ENCODE measurements at regions not wholly inside any gene's neighbourhood (a gene's known extent, or its start where the extent isn't known, plus 50 kb on each side); places are given as distances from the start of the nearest gene placed in this dataset.

DNA sequence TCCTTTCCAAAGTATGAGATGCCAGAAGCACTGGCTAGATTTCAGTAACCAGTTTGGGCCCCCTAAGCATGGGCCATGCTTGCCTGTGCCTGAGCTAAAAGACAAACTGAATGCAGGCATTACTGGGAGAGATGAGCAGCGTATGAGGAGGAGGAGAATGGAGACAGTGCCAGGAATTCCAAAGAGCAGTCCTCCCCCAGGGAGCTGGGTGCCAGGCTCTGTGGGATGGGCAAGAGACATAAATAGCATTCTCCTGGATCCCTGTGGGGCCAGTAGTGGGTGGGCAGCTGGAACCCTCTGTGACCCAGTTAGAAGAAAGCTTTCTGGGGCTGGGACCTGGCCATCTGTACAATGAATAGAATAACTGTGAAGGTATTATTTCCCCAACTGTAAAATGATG, 235.6 kb downstream of the KCNA4 start:
- DNase-seq (ENCODE audit: low spot score) = no peak

GRCh38 chr11:29780756-29781155, 236.1 kb downstream of the KCNA4 start:
- DNase-seq (ENCODE audit: low spot score) = no peak

GRCh38 chr11:29773656-29774264, 243.1 kb downstream of the KCNA4 start:
- no peak for DNase-seq (ENCODE audit: low spot score)

GRCh38 chr11:29756871-29757270, 260.0 kb downstream of the KCNA4 start:
- no peak for DNase-seq (ENCODE audit: low spot score)

DNA sequence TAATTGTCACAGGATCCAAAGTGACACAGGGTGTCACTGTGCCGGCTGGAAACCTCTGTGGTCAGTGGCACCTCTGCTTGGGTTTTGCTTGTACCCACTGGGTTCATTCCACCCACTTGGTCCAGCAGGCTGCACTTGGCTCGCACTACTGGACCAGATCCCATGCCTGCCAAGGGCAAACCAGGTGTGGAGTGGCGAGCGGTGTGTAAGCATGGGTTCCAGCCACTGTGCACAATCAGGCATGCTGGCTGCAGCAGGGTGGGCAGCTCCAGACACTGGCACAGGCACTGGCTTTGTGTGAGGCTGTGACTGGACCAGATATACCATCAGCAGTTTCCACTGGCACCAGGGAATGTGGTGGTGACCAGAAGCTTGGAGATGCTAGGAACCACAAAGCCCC, 261.4 kb downstream of the KCNA4 start:
- no peak for DNase-seq (ENCODE audit: low spot score)

GRCh38 chr11:29751618-29752017, 265.2 kb downstream of the KCNA4 start:
- no peak for DNase-seq (ENCODE audit: low spot score)

DNA sequence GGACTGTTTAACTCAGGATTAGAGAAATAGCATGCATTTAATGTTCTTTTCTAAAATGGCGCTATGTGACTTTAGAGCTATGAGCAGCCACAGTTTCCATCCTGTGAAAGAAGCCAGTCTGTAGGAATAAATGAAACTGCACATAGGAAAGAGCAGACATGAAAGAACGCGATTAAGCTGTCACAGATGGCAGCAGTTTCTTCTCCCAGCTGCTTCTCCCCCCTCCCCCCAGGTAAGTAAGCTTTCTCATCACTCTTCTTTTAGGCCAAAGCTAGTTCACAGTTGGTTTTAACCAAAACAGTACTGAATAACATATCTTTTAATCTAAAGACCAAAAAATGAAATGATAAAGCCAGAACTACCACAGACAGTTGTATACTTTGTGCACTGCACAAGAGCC, 266.4 kb downstream of the KCNA4 start:
- no peak for DNase-seq (ENCODE audit: low spot score)

DNA sequence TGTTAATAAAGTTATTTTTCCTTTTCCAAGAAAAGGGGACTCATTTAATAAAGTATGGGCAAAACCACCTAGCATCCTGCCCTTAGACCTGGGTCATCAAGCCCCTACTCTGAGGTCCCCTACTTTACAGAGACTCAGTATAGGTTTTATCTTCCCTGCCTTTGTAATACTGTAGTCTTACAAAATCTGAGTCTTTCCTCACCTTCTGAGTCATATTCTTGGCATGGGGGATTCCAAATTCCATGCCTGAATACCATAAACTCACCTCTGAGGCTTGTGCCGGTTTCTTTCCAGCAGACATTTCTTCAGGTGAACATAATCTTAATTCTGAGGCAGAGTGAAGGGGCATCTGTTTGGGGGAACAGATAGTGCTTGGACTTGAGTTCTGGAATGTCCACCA, 282.5 kb downstream of the KCNA4 start:
- no peak for DNase-seq (ENCODE audit: low spot score)

DNA sequence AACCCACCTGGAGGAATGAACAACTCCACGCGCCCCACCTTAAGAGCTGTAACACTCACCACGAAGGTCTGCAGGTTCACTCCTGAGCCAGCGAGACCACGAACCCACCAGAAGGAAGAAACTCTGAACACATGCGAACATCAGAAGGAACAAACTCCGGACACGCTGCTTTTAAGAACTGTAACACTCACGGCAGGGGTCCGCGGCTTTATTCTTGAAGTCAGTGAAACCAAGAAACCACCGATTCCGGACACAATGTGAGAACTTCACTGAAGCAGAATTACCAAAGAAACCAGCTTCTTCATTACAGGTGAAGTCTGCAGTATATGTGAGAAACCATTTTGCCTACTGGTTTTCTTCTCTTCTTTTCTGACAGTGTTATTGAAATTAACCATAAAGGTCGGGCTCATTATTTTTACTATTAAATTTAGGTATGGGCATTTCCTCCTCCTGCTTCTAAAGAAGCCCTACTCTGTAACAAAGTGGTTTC, 303.0 kb downstream of the KCNA4 start:
- no peak for DNase-seq (ENCODE audit: low spot score)

DNA sequence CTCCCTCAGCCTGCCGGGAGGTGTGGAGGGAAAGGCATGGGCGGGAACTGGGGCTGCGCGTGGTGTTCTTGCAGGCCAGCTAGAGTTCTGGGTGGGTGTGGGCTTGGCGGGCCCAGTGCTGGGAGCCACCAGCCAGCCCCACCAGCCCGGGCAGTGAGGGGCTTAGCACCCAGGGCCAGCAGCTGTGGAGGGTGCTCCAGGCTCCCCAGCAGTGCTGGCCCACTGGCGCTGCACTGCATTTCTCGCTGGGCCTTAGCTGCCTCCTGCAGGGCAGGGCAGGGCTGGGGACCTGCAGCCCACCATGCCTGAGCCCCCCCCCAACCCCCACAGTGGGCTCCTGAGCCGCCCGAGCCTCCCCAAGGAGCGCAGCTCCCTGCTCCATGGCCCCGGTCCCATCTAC, 304.2 kb downstream of the KCNA4 start:
- no peak for DNase-seq (ENCODE audit: low spot score)

DNA sequence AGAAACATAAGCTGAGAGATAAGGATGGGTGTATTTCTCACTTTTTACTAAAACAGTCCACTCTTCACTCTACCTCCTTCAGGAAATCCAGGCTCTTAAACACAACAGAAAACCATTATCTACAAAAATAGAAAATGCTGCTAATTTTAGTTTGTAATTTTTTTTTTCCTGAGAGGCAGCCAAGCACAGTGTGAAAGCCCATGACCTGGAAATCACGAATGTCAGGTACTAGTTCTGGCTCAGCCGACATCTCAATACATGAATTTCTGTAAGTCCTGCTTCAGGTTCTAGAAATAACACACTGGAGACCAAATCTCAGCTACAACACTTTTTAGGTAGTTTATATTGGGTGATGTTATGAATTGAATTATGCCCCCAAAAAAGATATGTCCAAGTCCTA, 308.9 kb downstream of the KCNA4 start:
- DNase-seq (ENCODE audit: low spot score) = no peak

DNA sequence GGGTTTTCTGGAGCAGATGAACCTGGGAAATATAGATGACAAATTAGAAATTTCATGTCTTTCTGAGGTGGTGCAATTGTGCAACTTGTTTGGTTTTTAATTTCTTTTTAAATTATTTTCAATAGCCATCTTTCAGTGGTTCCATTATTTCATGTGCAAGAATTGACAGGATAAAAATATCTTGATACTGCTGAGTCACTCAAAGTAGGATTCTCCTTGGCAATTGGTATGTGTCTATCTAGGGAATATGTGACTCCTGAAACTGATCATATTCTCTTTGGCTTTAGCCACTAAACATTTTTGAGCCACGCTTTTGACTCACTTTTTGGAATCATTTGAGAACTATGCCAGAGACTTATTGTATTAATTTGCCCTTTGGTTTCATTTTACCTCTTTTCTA, 331.5 kb downstream of the KCNA4 start:
- DNase-seq (ENCODE audit: low spot score) = no peak

DNA sequence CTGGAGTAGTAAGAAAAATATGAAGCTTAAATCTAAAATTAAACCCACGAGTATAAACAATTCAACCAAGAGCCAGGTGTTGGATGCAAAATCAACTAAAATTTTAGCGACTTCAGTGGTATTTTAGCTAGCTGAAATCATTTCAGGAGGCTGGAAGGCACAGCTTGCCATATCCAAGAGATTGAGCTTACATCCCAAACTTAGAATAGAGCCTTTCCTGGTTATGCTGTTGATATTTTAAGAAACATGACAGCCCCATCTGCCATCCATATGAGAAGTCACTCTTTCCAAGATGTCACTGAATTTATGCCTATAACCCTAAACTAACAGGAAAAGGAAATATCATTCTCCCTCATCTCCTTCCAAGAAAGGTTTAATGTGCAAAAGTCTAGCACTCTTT, 334.0 kb downstream of the KCNA4 start:
- DNase-seq (ENCODE audit: low spot score) = no peak

GRCh38 chr11:29679996-29680395, 336.8 kb downstream of the KCNA4 start:
- no peak for DNase-seq (ENCODE audit: low spot score)

- DNase-seq (ENCODE audit: low spot score) = no peak
Observed at GRCh38 chr11:29676993-29677392, 339.8 kb downstream of the KCNA4 start.

DNA sequence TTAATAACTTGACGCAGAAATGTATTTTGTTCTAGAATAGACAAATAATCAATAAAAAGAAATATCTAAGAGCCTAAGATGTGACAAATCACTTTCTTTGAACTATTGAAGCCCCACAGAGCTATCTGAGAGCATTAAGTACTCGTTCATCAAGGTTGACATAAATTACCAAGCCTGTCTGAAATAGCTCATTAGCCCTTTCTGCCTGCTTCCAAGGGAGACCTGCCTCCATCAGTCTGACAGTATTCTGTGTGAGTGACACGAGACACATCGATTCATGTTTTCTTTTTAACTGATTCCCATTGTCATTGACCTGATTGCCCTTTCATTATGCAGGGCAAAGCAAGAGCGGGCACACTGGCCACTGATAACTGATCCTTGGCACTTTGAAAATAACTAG, 347.5 kb downstream of the KCNA4 start:
- DNase-seq (ENCODE audit: low spot score) = no peak

GRCh38 chr11:29657709-29658108, 359.1 kb downstream of the KCNA4 start:
- DNase-seq (ENCODE audit: low spot score) = no peak

DNA sequence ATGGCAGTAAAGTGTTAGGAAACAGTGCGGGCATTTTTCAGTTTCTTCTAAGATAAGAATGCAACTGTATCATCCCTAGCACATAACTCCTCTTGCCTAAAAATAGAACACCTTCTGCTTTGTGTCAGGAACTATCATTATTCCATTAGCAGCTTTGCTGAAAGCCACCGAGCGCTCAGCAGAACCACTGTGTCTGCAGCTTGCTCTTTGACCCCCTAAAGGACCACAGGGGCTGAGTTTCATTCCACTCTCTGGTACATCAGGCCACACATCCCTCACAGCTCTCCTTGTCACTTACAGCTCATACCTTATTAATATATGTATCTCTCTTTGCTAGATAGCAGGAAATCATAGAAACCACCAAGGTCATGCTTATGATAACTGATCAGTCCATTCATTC, 360.2 kb downstream of the KCNA4 start:
- DNase-seq (ENCODE audit: low spot score) = no peak

DNA sequence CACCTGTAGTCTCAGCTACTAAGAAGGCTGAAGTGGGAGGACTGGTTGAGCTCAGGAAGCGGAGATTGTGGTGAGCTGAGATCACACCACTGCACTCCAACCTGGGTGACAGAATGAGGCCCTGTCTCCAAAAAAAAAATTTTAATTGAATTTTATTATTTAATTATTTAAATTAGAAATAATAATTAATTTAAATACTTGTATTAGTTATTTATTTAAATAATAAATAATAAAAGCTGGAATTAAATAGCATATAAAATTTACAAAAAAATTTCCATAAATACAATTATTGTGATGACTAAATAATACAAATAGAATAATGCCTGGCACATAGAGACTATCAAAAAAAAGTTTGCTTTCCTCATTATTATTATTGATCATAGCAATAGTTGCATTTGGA, 371.5 kb downstream of the KCNA4 start:
- no peak for DNase-seq (ENCODE audit: low spot score)

DNA sequence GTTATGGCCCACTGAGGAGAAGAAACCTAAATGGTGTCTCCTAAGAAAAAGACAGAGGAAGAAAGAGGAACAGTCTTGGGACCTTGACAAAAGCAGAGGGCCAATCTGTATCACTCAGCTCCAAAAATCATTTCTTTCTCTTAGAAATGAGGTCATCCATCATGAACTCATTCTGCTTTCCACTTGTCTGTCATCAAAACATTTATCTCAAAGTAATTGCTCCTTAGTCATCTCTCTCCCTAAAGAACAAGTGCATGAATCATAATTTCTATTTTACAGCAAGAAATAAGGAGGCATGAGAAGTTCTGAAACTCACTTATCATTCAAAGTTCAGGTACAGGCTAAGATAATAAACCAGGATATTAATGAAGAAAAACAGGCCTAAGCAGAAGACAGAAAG, 375.6 kb downstream of the KCNA4 start:
- DNase-seq (ENCODE audit: low spot score) = no peak

DNA sequence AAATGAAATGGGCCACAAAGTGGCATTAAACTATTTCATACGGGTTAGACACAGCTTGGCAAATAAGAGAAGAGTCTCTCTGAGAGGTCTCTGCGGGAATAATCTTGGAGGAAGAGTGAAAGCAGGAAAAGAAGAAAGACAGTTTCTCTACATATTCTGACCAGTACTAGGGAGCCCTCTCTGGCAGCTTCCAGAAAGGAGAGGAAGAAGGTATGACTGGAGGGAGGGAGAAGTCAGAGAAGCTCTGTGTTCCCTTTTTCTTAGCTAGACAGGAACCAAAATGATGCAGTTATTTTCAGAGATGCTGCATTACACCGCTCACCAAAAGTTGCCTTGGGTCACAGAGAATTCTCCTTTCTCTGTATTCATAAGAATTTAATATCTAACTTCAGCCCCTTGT, 382.1 kb downstream of the KCNA4 start:
- DNase-seq (ENCODE audit: low spot score) = no peak

DNA sequence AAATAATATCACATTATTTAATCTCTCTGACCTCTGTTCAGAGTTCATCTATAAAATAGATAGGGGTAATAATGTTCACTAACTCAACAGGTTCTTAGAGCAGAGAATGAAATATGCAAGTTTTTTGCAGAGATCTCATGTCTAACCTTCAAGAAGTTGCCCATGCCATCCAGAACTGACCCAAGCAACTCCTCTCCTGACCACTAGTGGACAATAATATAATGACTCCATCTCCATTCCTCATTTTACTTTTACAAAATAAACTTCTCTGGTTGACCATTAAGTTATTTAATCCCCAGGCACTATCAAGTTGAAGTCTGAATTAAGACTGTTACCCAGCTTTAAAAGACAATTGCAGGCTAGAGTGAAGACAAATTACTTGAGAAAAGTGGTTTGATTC, 382.6 kb downstream of the KCNA4 start:
- DNase-seq (ENCODE audit: low spot score) = no peak

- no peak for DNase-seq (ENCODE audit: low spot score)
Observed at GRCh38 chr11:29629286-29629685, 387.5 kb downstream of the KCNA4 start.

GRCh38 chr11:29628609-29629008, 388.2 kb downstream of the KCNA4 start:
- DNase-seq (ENCODE audit: low spot score) = no peak

DNA sequence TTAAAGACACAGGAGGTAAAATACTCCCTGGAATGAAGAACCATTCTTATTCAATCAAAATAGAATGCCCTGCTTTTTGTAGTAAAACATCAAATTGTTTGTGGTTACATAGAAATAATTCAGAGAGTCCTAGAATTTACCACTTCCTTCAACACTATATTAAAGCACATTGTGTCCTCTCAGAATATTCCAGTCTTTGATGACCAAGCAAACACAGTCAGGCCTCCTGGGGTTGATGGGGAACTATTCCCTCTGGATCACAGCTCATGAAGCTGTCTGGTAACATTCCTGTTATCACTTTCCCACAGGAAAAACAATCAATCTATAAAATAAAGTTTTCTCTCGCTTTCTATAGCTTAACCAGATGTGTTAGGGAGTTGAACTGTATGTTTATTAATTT, 389.3 kb downstream of the KCNA4 start:
- no peak for DNase-seq (ENCODE audit: low spot score)

All from SW480 (cell line).